ENCODE measurements at regions not wholly inside any gene's neighbourhood (a gene's known extent, or its start where the extent isn't known, plus 50 kb on each side); places are given as distances from the start of the nearest gene placed in this dataset.

GRCh38 chr11:39542460-39542859 lies 1917.0 kb downstream of the LRRC4C start:
- H3K79me1 ChIP-seq (ENCODE audit: low read depth, low read length) = no peaks in the 10 kb centered on the region
- no peak overlapping the region for H2BK12ac ChIP-seq (ENCODE audit: low read depth, low read length)
- peak overlapping the region; percentile 96 for H2AFZ ChIP-seq (ENCODE audit: low read length)
- no peak overlapping the region for H2BK120ac ChIP-seq (replicated peaks; ENCODE audit: low read depth, low read length)
- H3K4me3 ChIP-seq (ENCODE audit: extremely low read depth in 1 of 4, insufficient read depth in 2 of 4, low read depth in 3 of 4, low read length in 4 of 4) = no peak overlapping the region
- no peaks in the 10 kb centered on the region for H3K79me2 ChIP-seq (ENCODE audit: control insufficient read depth in 1 of 2, insufficient read depth in 2 of 2, low read length in 2 of 2)
- H3K18ac ChIP-seq (ENCODE audit: extremely low read depth, low read length) = no peak overlapping the region
- no peak for DNase-seq (ENCODE audit: low read depth in 1 of 2, low spot score in 2 of 2)
- ChIA-PET CTCF (ENCODE audit: partially characterized antibody) (no interaction called here), POLR2A (ENCODE audit: partially characterized antibody) (no interaction called here)
- no peaks in the 10 kb centered on the region for H3K23me2 ChIP-seq (ENCODE audit: low read depth, low read length)
- H4K20me1 ChIP-seq (replicated peaks in 1 of 2; ENCODE audit: control insufficient read depth in 1 of 2, insufficient read depth in 2 of 2, low read length in 2 of 2) = no peaks in the 10 kb centered on the region
- no peak overlapping the region for H2BK20ac ChIP-seq (ENCODE audit: low read length)
- H3K27ac ChIP-seq (ENCODE audit: low read depth, low read length) = no peak overlapping the region
- H4K91ac ChIP-seq (replicated peaks; ENCODE audit: insufficient read length, low read length) = no peak overlapping the region
- H3K56ac ChIP-seq (replicated peaks; ENCODE audit: insufficient read length, low read depth, low read length) = no peak overlapping the region
- no peak overlapping the region for H3K14ac ChIP-seq (ENCODE audit: insufficient read length)
- no peak overlapping the region for H2BK5ac ChIP-seq (ENCODE audit: low read depth, low read length)
- no peak overlapping the region for H3K23ac ChIP-seq (ENCODE audit: insufficient read length)
- no peak overlapping the region for H4K8ac ChIP-seq (ENCODE audit: extremely low read depth, insufficient read depth, low read length)
- H3K4ac ChIP-seq (replicated peaks; ENCODE audit: insufficient read length, low read depth, low read length) = no peak overlapping the region
- no peak overlapping the region for H2BK15ac ChIP-seq (ENCODE audit: low read length)
- H3K27me3 ChIP-seq (replicated peaks in 1 of 4; ENCODE audit: control insufficient read depth in 3 of 4, extremely low read depth in 1 of 4, insufficient read depth in 3 of 4, low read length in 3 of 4) = no peaks in the 10 kb centered on the region
- H3K4me1 ChIP-seq (replicated peaks in 1 of 4; ENCODE audit: control insufficient read depth in 3 of 4, insufficient read depth in 4 of 4, low read length in 3 of 4) = peaks cover 0 to 2% (median 0%) of the 10 kb centered on the region in 4 experiments; a peak in 1 of 7 replicates
- H4K5ac ChIP-seq (ENCODE audit: insufficient read length, low read depth, low read length) = no peak overlapping the region
- no peak overlapping the region for H2AK5ac ChIP-seq (ENCODE audit: low read depth, low read length)
- H3K9me3 ChIP-seq (ENCODE audit: insufficient read depth in 2 of 2, low read depth in 1 of 2, low read length in 1 of 2) = no peaks in the 10 kb centered on the region
- no peak for TF ChIP-seq PHF8 (conservative IDR thresholded peaks at IDR 0.05; ENCODE audit: low read depth, low read length)
- no peak for TF ChIP-seq ASH2L (IDR thresholded peaks at IDR 0.05; ENCODE audit: low read length)
- TF ChIP-seq TCF12 (IDR thresholded peaks at IDR 0.05; ENCODE audit: low read depth, low read length) = no peak
- TF ChIP-seq CTBP2 (IDR thresholded peaks at IDR 0.05; ENCODE audit: borderline replicate concordance, insufficient read depth, insufficient read length, low read length) = no peak
- TF ChIP-seq CTCF (IDR thresholded peaks at IDR 0.05; ENCODE audit: control extremely low read depth in 1 of 3, insufficient read depth in 1 of 3, low read depth in 1 of 3, low read length in 3 of 3) = no peak
- no peaks in the 10 kb centered on the region for H3K36me3 ChIP-seq (ENCODE audit: control insufficient read depth in 2 of 4, insufficient read depth in 4 of 4, low read length in 3 of 4)
- FAIRE-seq = no peak
- H3K4me2 ChIP-seq (ENCODE audit: insufficient read depth in 1 of 2, low read depth in 2 of 2, low read length in 2 of 2) = no peak overlapping the region
- no peak overlapping the region for H3K9ac ChIP-seq (replicated peaks in 1 of 4; ENCODE audit: extremely low read depth in 1 of 4, low read depth in 3 of 4, low read length in 3 of 4)
